MCF 10A (cell line): ENCODE measurements at regions not wholly inside any gene's neighbourhood (a gene's known extent, or its start where the extent isn't known, plus 50 kb on each side); places are given as distances from the start of the nearest gene placed in this dataset.

Experiments used
- BruUV-seq: library from RNA; stranded (reverse); fragments of 400-500 nt; replicated peaks from 2 replicates; lab custom pipeline; 2021; lab: Mats Ljungman, UMichigan
- CTCF ChIA-PET: fragments of 300-600 bp; sonication (Branson Sonifier 250); formaldehyde crosslinking; extraction: SDS; loops from one replicate; lab custom pipeline; 2021; ENCODE audit warnings: antibody characterized with exemption, inconsistent platforms; lab: Yijun Ruan, JAX
- POLR2A ChIA-PET: fragments of 300-600, 350-650 bp; sonication (Branson Sonifier 250); formaldehyde crosslinking; extraction: SDS; loops from one replicate; lab custom pipeline; 2020; ENCODE audit warnings: antibody characterized with exemption, inconsistent platforms; lab: Yijun Ruan, JAX
- DNase-seq: peaks from one replicate; pipeline ENCODE4 v3.0.0-alpha.2; 2018; ENCODE audit not compliant: unreplicated experiment
- H3K27ac Mint-ChIP-seq: one replicate; pipeline ENCODE4 v1.8.0; 2022; ENCODE audit warnings: mild to moderate bottlenecking, low read depth, mixed read lengths; ENCODE audit not compliant: unreplicated experiment
- H3K27me3 Mint-ChIP-seq: one replicate; pipeline ENCODE4 v1.8.0; 2022; ENCODE audit warnings: mixed read lengths; ENCODE audit not compliant: insufficient read depth, unreplicated experiment
- H3K36me3 Mint-ChIP-seq: one replicate; pipeline ENCODE4 v1.8.0; 2022; ENCODE audit warnings: mild to moderate bottlenecking, moderate library complexity, mixed read lengths; ENCODE audit not compliant: insufficient read depth, unreplicated experiment
- H3K4me1 Mint-ChIP-seq: one replicate; pipeline ENCODE4 v1.8.0; 2022; ENCODE audit warnings: mixed read lengths; ENCODE audit not compliant: insufficient read depth, unreplicated experiment
- H3K4me3 Mint-ChIP-seq: one replicate; pipeline ENCODE4 v1.8.0; 2022; ENCODE audit warnings: mild to moderate bottlenecking, moderate library complexity, mixed read lengths; ENCODE audit not compliant: unreplicated experiment
- H3K9me3 Mint-ChIP-seq: one replicate; pipeline ENCODE4 v1.8.0; 2022; ENCODE audit warnings: mixed read lengths; ENCODE audit not compliant: unreplicated experiment
- CTCF ChIP-seq: fragments of 200-600 bp; IDR thresholded peaks from one replicate; pipeline ENCODE4 v1.8.0; 2022; ENCODE audit warnings: antibody characterized with exemption, mild to moderate bottlenecking; ENCODE audit not compliant: unreplicated experiment
- intact Hi-C: fragments of 100-400 bp; cut with micrococcal nuclease; formaldehyde crosslinking; loops from 2 replicates; pipeline ENCODE4 v1.14.1; 2022

DNA sequence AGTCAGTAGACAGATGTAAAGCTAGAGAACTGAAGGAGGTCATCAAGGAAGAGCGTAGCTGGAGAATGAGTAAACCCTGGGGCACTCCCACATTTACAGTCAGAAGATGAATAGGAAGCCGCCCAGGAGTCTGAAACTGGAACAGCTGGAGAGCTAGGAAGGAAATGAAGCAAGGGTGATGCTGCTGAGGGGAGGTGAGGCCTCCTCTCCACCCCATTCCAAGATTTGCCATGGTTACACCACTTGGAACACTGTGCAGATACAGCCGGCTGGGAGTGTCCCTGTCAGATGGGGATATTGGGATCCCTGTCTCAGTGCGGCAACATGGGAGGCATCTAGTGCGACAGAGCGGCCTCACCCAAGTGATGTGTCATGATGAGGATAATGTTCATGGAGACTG lies 51.8 kb upstream of the GPI start:
- H3K9me3 Mint-ChIP-seq, result no peaks in the 10 kb centered on the region
- ChIA-PET CTCF (interaction anchor here (0.8 to 2.2 kb wide), 3 partner anchors 25 to 62 kb away, joined by 3 to 4 read pairs (median 3); no protein-coding TSS in a partner anchor), POLR2A (no interaction called here)
- H3K27ac Mint-ChIP-seq, result no peak overlapping the region
- H3K4me3 Mint-ChIP-seq, result no peak overlapping the region
- TF ChIP-seq CTCF, result no peak
- no peaks in the 10 kb centered on the region for H3K27me3 Mint-ChIP-seq
- H3K36me3 Mint-ChIP-seq, result no peaks in the 10 kb centered on the region
- peaks cover 20% of the 10 kb centered on the region for H3K4me1 Mint-ChIP-seq
- BruUV-seq, result no TSS peak
- intact Hi-C loops, result no loop called here
- DNase-seq, result peak; percentile 40

- no TSS peak for BruUV-seq
- no peak overlapping the region for H3K4me3 Mint-ChIP-seq
- no peak overlapping the region for H3K27ac Mint-ChIP-seq
- no peak for DNase-seq
- CTCF ChIA-PET, result interaction anchor here (0.6 to 2.2 kb wide), 2 partner anchors 23 to 31 kb away, joined by 3 to 4 read pairs; no protein-coding TSS in a partner anchor
- H3K9me3 Mint-ChIP-seq, result no peaks in the 10 kb centered on the region
- peaks cover 28% of the 10 kb centered on the region for H3K4me1 Mint-ChIP-seq
- POLR2A ChIA-PET, result interaction anchor here (1.1 kb wide), 1 partner anchor 13 kb away, joined by 6 read pairs; no protein-coding TSS in a partner anchor
- no peaks in the 10 kb centered on the region for H3K27me3 Mint-ChIP-seq
- TF ChIP-seq CTCF, result no peak
- peaks cover 6% of the 10 kb centered on the region for H3K36me3 Mint-ChIP-seq
- intact Hi-C loops, result no loop called here
These were observed 50.3 kb upstream of the GPI start for GRCh38 chr19:34314437-34315313.
